Gastrocnemius medialis (tissue), 4 donors: ENCODE measurements at regions not wholly inside any gene's neighbourhood (a gene's known extent, or its start where the extent isn't known, plus 50 kb on each side); places are given as distances from the start of the nearest gene placed in this dataset.

Source experiments
- ATAC-seq, 2 donors: fragments of 150-250 bp; one replicate each; pipeline ENCODE4 v1.9.1; 2016
- DNase-seq, 2 donors: peaks; one replicate each; pipeline ENCODE4 v3.0.0-alpha.2; 2019
- H3K27ac ChIP-seq, 4 donors: fragments of 200-600 bp; sonication (generic); 1 replicate in 1 of 4; 2 replicates in 3 of 4; pipeline ENCODE4 v1.5.1; 2016 to 2018; ENCODE audit warnings: mild to moderate bottlenecking in 2 of 4, moderate library complexity in 1 of 4
- H3K27me3 ChIP-seq, 3 donors: fragments of 200-600 bp; sonication (generic) in 2 of 3; 1 replicate in 1 of 3; 2 replicates in 2 of 3; pipeline versions ENCODE4 v1.5.1 to v1.6.0; 2016 to 2019; ENCODE audit warnings: mild to moderate bottlenecking in 1 of 3, moderate library complexity in 1 of 3
- H3K36me3 ChIP-seq, 2 donors: fragments of 200-600 bp; sonication (generic) in 1 of 2; one replicate each; pipeline ENCODE4 v1.5.1; 2017 to 2018
- H3K4me1 ChIP-seq, 2 donors: fragments of 200-600 bp; sonication (generic) in 1 of 2; one replicate each; pipeline ENCODE4 v1.5.1; 2016 to 2017; ENCODE audit warnings: mild to moderate bottlenecking in 2 of 2
- H3K4me3 ChIP-seq, 4 donors: fragments of 200-600 bp; sonication (generic) in 3 of 4; 1 replicate in 1 of 4; 2 replicates in 3 of 4; pipeline ENCODE4 v1.5.1; 2016 to 2019; ENCODE audit warnings: mild to moderate bottlenecking in 2 of 4
- H3K9me3 ChIP-seq, 3 donors: fragments of 200-600 bp; sonication (generic) in 2 of 3; 1 replicate in 1 of 3; 2 replicates in 2 of 3; pipeline ENCODE4 v1.5.1; 2016 to 2019
- POLR2A ChIP-seq, 2 donors: fragments of 450-650 bp; IDR thresholded peaks; one replicate each; pipeline ENCODE4 v1.6.1; 2017; ENCODE audit warnings: antibody characterized with exemption in 2 of 2, mild to moderate bottlenecking in 2 of 2, moderate library complexity in 2 of 2
- in situ Hi-C, 4 donors: fragments of 200-750 bp; cut with MboI; loops; one replicate each; pipeline versions ENCODE4 v1.15.0 to v1.8.0; 2017; ENCODE audit warnings: low sequenced_read_pairs in 4 of 4
- intact Hi-C: fragments of 100-400 bp; cut with DNase I; formaldehyde crosslinking; loops from one replicate; pipeline ENCODE4 v1.15.1; 2023; ENCODE audit warnings: low total_unique reads
- TF ChIP-seq, protein P1 (sequence below), 5 experiments: fragments of 450-650 bp in 3 of 5; fragments of 200-600 bp in 2 of 5; sonication (generic) in 2 of 5; IDR thresholded peaks in 4 of 5; conservative IDR thresholded peaks in 1 of 5; 1 replicate in 4 of 5; 2 replicates in 1 of 5; pipeline ENCODE4 v1.5.1; 2016 to 2019; ENCODE audit warnings: antibody characterized with exemption in 5 of 5, mild to moderate bottlenecking in 3 of 5, moderate library complexity in 3 of 5

DNA sequence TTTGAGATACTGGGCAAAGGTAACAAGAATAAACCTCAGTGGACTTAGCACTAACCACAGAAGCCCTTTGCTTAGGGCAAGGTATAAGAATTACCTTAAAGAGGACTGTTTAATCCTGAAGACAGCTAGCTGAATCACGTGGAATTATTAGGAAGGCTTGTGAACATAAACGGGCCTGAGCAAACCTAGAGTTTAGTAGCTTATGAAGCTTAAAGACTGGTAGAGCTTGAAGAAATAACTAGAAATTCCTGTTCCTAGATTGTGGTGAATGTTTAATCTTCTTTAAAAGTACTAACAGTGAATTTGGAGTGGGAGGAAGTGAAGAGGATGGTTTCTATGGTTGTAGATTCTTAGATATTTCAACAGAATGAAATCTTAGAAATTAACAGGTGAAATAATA lies 428.9 kb upstream of the THRB start:
- H3K27ac ChIP-seq: no peak overlapping the region
- H3K4me3 ChIP-seq: no peak overlapping the region
- H3K36me3 ChIP-seq: no peaks in the 10 kb centered on the region
- H3K4me1 ChIP-seq: no peaks in the 10 kb centered on the region
- no peaks in the 10 kb centered on the region for H3K9me3 ChIP-seq
- no peaks in the 10 kb centered on the region for H3K27me3 ChIP-seq
- intact Hi-C loops: no loop called here
- no peak for ATAC-seq
- no peak for TF ChIP-seq POLR2A (IDR thresholded peaks at IDR 0.05)
- TF ChIP-seq, protein P1, sequence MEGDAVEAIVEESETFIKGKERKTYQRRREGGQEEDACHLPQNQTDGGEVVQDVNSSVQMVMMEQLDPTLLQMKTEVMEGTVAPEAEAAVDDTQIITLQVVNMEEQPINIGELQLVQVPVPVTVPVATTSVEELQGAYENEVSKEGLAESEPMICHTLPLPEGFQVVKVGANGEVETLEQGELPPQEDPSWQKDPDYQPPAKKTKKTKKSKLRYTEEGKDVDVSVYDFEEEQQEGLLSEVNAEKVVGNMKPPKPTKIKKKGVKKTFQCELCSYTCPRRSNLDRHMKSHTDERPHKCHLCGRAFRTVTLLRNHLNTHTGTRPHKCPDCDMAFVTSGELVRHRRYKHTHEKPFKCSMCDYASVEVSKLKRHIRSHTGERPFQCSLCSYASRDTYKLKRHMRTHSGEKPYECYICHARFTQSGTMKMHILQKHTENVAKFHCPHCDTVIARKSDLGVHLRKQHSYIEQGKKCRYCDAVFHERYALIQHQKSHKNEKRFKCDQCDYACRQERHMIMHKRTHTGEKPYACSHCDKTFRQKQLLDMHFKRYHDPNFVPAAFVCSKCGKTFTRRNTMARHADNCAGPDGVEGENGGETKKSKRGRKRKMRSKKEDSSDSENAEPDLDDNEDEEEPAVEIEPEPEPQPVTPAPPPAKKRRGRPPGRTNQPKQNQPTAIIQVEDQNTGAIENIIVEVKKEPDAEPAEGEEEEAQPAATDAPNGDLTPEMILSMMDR (IDR thresholded peaks at IDR 0.05 in 4 of 5, conservative IDR thresholded peaks at IDR 0.05 in 1 of 5): no peak
- DNase-seq: no peak
- in situ Hi-C loops: no loop called here

DNA sequence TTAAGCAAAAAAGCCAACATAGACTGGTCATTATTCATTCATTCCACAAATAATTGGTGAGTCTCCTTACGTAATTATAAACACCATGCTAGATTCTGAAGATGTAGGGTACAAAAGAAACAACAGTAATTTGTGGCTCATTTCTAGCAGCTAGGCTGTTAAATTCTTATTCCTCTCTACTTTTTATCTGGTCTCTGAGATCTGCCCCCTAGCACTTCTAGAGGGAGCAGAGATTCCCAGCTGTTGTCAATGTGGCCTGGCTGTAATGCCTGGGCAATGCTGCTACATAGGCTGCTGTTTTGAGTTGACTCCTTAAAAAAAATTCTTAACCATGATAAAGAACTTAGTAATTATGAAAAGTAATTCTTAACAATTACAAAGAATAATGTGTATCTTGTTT lies 434.9 kb upstream of the THRB start:
- in situ Hi-C loops (no loop called here), intact Hi-C loops (no loop called here)
- no peaks in the 10 kb centered on the region for H3K9me3 ChIP-seq
- H3K27me3 ChIP-seq: no peaks in the 10 kb centered on the region
- H3K4me3 ChIP-seq: no peak overlapping the region
- no peak overlapping the region for H3K27ac ChIP-seq
- H3K4me1 ChIP-seq: no peaks in the 10 kb centered on the region
- DNase-seq: no peak
- no peaks in the 10 kb centered on the region for H3K36me3 ChIP-seq
- no peak for ATAC-seq
- TF ChIP-seq, protein P1 (IDR thresholded peaks at IDR 0.05 in 4 of 5, conservative IDR thresholded peaks at IDR 0.05 in 1 of 5): no peak
- TF ChIP-seq POLR2A (IDR thresholded peaks at IDR 0.05): no peak

DNA sequence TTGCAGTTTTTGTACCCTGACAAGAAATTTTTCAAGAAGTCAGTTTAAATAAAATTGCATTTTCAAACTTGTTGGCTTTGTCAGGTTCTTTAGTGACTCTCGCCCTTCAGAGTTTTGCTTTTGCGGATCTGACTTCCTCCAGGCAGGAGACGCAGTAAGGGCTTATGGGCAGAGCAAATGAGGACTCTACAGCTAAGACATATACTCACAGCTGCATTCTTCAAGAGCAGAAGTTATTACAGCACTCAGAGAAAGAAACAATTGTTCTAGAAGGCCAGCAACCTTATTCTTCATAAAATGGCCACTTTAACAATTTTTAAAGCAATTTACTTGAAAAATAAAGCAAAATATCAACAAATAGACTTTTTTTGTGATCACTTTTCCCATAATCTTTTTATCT lies 438.8 kb upstream of the THRB start:
- intact Hi-C loops: no loop called here
- Histone ChIP-seq H3K9me3 (no peaks in the 10 kb centered on the region), H3K27me3 (no peaks in the 10 kb centered on the region), H3K4me1 (no peaks in the 10 kb centered on the region), H3K36me3 (no peaks in the 10 kb centered on the region), H3K4me3 (no peak overlapping the region), H3K27ac (no peak overlapping the region)
- no peak for TF ChIP-seq POLR2A (IDR thresholded peaks at IDR 0.05)
- TF ChIP-seq, protein P1 (IDR thresholded peaks at IDR 0.05 in 4 of 5, conservative IDR thresholded peaks at IDR 0.05 in 1 of 5): no peak
- in situ Hi-C loops: no loop called here
- DNase-seq (no peak), ATAC-seq (no peak)

DNA sequence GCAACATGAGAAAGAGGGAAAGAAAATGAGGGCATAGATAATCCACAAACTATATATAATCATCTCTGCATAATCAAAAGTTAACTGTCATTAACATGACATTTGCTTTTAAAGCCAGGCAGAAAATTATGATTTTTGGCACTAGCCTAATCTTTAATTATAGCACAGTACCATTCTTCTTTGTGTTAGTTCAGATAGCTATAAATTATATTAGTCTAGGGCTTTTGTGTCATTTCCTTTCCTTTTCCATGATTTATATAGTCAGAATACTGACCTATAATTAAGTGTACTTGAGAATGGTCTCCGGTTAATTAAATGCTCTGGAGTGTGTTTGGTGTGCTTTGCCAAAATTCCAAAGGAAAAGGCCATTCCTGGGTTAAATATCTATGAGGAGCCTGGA lies 441.9 kb upstream of the THRB start:
- in situ Hi-C loops: no loop called here
- no peak for ATAC-seq
- H3K4me1 ChIP-seq: no peaks in the 10 kb centered on the region
- TF ChIP-seq, protein P1 (IDR thresholded peaks at IDR 0.05 in 4 of 5, conservative IDR thresholded peaks at IDR 0.05 in 1 of 5): no peak
- no peak for TF ChIP-seq POLR2A (IDR thresholded peaks at IDR 0.05)
- no peaks in the 10 kb centered on the region for H3K9me3 ChIP-seq
- H3K4me3 ChIP-seq: no peak overlapping the region
- no peak for DNase-seq
- no peaks in the 10 kb centered on the region for H3K27me3 ChIP-seq
- H3K27ac ChIP-seq: no peak overlapping the region
- intact Hi-C loops: no loop called here
- H3K36me3 ChIP-seq: no peaks in the 10 kb centered on the region

DNA sequence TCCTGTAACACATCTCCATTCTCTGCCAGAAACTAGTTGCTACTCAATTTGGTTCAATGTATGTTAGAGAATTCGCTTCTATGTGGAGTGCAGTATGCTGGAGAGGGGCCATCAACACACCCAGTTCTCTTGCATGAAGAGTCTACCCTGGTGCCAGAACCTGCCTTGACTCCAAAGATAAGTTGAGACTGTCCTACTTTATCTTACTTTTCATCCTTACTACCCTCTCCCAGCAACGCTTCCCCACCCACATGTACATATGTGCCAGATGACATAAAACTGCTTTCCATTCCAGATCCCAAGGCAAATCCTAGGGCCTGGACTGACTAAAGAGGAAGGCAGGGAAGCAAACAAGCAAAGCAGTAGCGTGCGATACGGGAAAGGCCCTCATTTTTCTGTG lies 442.6 kb upstream of the THRB start:
- in situ Hi-C loops: no loop called here
- no peaks in the 10 kb centered on the region for H3K9me3 ChIP-seq
- TF ChIP-seq, protein P1 (IDR thresholded peaks at IDR 0.05 in 4 of 5, conservative IDR thresholded peaks at IDR 0.05 in 1 of 5): no peak
- TF ChIP-seq POLR2A (IDR thresholded peaks at IDR 0.05): no peak
- H3K4me1 ChIP-seq: no peaks in the 10 kb centered on the region
- ATAC-seq (no peak), DNase-seq (no peak)
- H3K36me3 ChIP-seq: no peaks in the 10 kb centered on the region
- no peak overlapping the region for H3K4me3 ChIP-seq
- intact Hi-C loops: no loop called here
- no peak overlapping the region for H3K27ac ChIP-seq
- no peaks in the 10 kb centered on the region for H3K27me3 ChIP-seq
